OCI-LY3 (cell line): ENCODE measurements at regions not wholly inside any gene's neighbourhood (a gene's known extent, or its start where the extent isn't known, plus 50 kb on each side); places are given as distances from the start of the nearest gene placed in this dataset.

Source experiments
- CTCF ChIP-seq: fragments of 200-600, 300-600 bp; sonication (generic); IDR thresholded peaks from 2 replicates; pipeline ENCODE4 v1.5.1; 2014; ENCODE audit warnings: antibody characterized with exemption, low read length, low read depth
- EZH2phosphoT487 ChIP-seq: fragments of 200-600 bp; shearing (Covaris generic); IDR thresholded peaks from 2 replicates; pipeline ENCODE4 v1.6.1; 2018; ENCODE audit warnings: antibody characterized with exemption, mixed run types, low read depth

GRCh38 chr10:111475720-111476119 is 398.9 kb downstream of the ADRA2A start:
- TF ChIP-seq CTCF (no peak), EZH2phosphoT487 (no peak)
